ENCODE measurements at regions not wholly inside any gene's neighbourhood (a gene's known extent, or its start where the extent isn't known, plus 50 kb on each side); places are given as distances from the start of the nearest gene placed in this dataset.
"Not testable (repeated sequence)": the region's sequence is repeated elsewhere in the genome, so short reads cannot be mapped to it uniquely, and the experiment has no call there.

- no peak for DNase-seq
Measured at GRCh38 chr5:91315701-91316100, 67.4 kb downstream of the ARRDC3 start.

GRCh38 chr5:91313757-91314673, 69.1 kb downstream of the ARRDC3 start:
- peak; percentile 95 for DNase-seq

- DNase-seq, result peak; percentile 34
Measured at GRCh38 chr5:91312698-91313097, 70.4 kb downstream of the ARRDC3 start.

- peak; percentile 98 for DNase-seq
Measured at GRCh38 chr5:91311697-91312501, 71.2 kb downstream of the ARRDC3 start.

GRCh38 chr5:91311168-91311696, 71.9 kb downstream of the ARRDC3 start:
- no peak for DNase-seq

- not testable (repeated sequence) for DNase-seq
Measured at GRCh38 chr5:91308157-91308556, 75.0 kb downstream of the ARRDC3 start.

GRCh38 chr5:91307048-91307447, 76.1 kb downstream of the ARRDC3 start:
- peak; percentile 7 for DNase-seq

- DNase-seq, result no peak
Measured at GRCh38 chr5:91306497-91306896, 76.6 kb downstream of the ARRDC3 start.

- DNase-seq, result no peak
Measured at GRCh38 chr5:91305640-91306039, 77.5 kb downstream of the ARRDC3 start.

GRCh38 chr5:91304015-91304414, 79.1 kb downstream of the ARRDC3 start:
- DNase-seq, result not testable (repeated sequence)

GRCh38 chr5:91302958-91303357, 80.2 kb downstream of the ARRDC3 start:
- no peak for DNase-seq

GRCh38 chr5:91302305-91302704, 80.8 kb downstream of the ARRDC3 start:
- DNase-seq, result no peak

- DNase-seq, result peak; percentile 27
Measured at GRCh38 chr5:91301106-91301846, 81.8 kb downstream of the ARRDC3 start.

- no peak for DNase-seq
Measured at GRCh38 chr5:91297994-91298393, 85.1 kb downstream of the ARRDC3 start.

- DNase-seq, result peak; percentile 33
Measured at GRCh38 chr5:91296674-91297143, 86.4 kb downstream of the ARRDC3 start.

GRCh38 chr5:91296102-91296501, 87.0 kb downstream of the ARRDC3 start:
- DNase-seq, result not testable (repeated sequence)

GRCh38 chr5:91293131-91293530, 90.0 kb downstream of the ARRDC3 start:
- DNase-seq, result peak; percentile 61

- no peak for DNase-seq
Measured at GRCh38 chr5:91291628-91292569, 91.2 kb downstream of the ARRDC3 start.

- DNase-seq, result peak; percentile 39
Measured at GRCh38 chr5:91288118-91288916, 94.8 kb downstream of the ARRDC3 start.

- not testable (repeated sequence) for DNase-seq
Measured at GRCh38 chr5:91285062-91285461, 98.1 kb downstream of the ARRDC3 start.

GRCh38 chr5:91283899-91284298, 99.2 kb downstream of the ARRDC3 start:
- DNase-seq, result peak; percentile 56

Data from EL (cell line).